Heart left ventricle (tissue), 13 donors: ENCODE measurements at regions not wholly inside any gene's neighbourhood (a gene's known extent, or its start where the extent isn't known, plus 50 kb on each side); places are given as distances from the start of the nearest gene placed in this dataset.

Experiments
- POLR2A ChIP-seq, 2 donors: fragments of 450-650 bp; IDR thresholded peaks; one replicate each; pipeline ENCODE4 v1.6.1; 2017; ENCODE audit warnings: antibody characterized with exemption in 2 of 2, mild to moderate bottlenecking in 2 of 2, moderate library complexity in 2 of 2
- TF ChIP-seq, protein P1 (sequence below), 12 donors: fragments of 200-600 bp; sonication (generic) in 4 of 12; IDR thresholded peaks; one replicate each; pipeline versions ENCODE4 v1.5.0 to v1.8.0; 2018 to 2022; ENCODE audit warnings: antibody characterized with exemption in 12 of 12, mild to moderate bottlenecking in 5 of 12
- donor health status: ischemic (EF 13 %, LVEDD 7.1; RV severe dilation, severe dysfunction).
- donor health status: DM: no; HTN: yes; CAD: no.
- donor health status: DM: no; HTN: no; CAD: no.
- donor health status: ischemic (EF 25% LVEDD 6.9; RV normal size, moderate dysfunction).
- donor health status: ischemic (EF 25% LVEDD 5.7; RV mildly dilated, moderate dysfunction).
- donor health status: ischemic (EF 35%, LVEDD 5.7; RV mildly dilated, moderate dysfunction).
- donor health status: nonischemic (EF 11% LVEDD 7.7; RV severe dilation, severe dysfunction).
- donor health status: DM: yes; HTN: yes; CAD: no.
- donor health status: PGD.
- donor health status: ischemic (EF 29% LVEDD 5.4; RV normal size, mild dysfunction).
- donor health status: nonischemic (EF 23%, LVEDD 6.1; RV moderate dilation, normal function).

DNA sequence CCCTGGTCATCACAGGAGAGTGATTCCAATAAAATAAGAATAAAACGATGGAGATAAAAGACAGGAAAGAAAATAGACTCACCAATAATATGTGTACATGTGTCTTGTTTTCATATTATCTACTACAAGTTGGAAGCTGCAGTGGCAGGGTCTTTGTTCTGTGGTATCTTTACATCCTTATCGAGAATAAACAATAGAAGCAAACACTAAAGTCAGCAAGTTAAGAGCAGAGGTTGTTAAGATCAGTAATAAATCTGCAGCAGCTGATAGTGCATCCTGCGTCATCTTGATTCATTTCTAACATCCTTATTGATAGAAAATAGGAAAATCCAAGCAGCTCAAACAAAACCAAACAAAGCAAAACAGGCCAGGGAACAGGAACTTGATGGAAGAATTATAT is 107.4 kb downstream of the RPS29 start:
- no peak for TF ChIP-seq POLR2A (IDR thresholded peaks at IDR 0.05)
- TF ChIP-seq, protein P1, sequence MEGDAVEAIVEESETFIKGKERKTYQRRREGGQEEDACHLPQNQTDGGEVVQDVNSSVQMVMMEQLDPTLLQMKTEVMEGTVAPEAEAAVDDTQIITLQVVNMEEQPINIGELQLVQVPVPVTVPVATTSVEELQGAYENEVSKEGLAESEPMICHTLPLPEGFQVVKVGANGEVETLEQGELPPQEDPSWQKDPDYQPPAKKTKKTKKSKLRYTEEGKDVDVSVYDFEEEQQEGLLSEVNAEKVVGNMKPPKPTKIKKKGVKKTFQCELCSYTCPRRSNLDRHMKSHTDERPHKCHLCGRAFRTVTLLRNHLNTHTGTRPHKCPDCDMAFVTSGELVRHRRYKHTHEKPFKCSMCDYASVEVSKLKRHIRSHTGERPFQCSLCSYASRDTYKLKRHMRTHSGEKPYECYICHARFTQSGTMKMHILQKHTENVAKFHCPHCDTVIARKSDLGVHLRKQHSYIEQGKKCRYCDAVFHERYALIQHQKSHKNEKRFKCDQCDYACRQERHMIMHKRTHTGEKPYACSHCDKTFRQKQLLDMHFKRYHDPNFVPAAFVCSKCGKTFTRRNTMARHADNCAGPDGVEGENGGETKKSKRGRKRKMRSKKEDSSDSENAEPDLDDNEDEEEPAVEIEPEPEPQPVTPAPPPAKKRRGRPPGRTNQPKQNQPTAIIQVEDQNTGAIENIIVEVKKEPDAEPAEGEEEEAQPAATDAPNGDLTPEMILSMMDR (IDR thresholded peaks at IDR 0.05), result no peak
